Thoracic aorta (tissue), 2 donors: ENCODE measurements at regions not wholly inside any gene's neighbourhood (a gene's known extent, or its start where the extent isn't known, plus 50 kb on each side); places are given as distances from the start of the nearest gene placed in this dataset.

Source experiments
- ATAC-seq: fragments of 150-250 bp; one replicate; pipeline ENCODE4 v1.8.0; 2017; ENCODE audit warnings: low read depth; ENCODE audit not compliant: insufficient number of reproducible peaks, low FRiP score
- DNase-seq: peaks from one replicate; pipeline ENCODE4 v3.0.0-alpha.2; 2020; ENCODE audit warnings: low spot score
- H3K27ac ChIP-seq, 2 donors: fragments of 200-600 bp; sonication (generic); 1 replicate in 1 of 2; 2 replicates in 1 of 2; pipeline ENCODE4 v1.5.1; 2016; ENCODE audit warnings: mild to moderate bottlenecking in 2 of 2, moderate library complexity in 2 of 2
- H3K27me3 ChIP-seq: fragments of 200-600 bp; sonication (generic); replicated peaks from 2 replicates; pipeline ENCODE4 v1.6.0; 2016; ENCODE audit warnings: mild to moderate bottlenecking; ENCODE audit not compliant: insufficient read depth
- H3K36me3 ChIP-seq: fragments of 200-600 bp; sonication (generic); one replicate; pipeline ENCODE4 v1.5.1; 2016
- H3K4me1 ChIP-seq, 2 donors: fragments of 200-600 bp; sonication (generic); 1 replicate in 1 of 2; 2 replicates in 1 of 2; pipeline versions ENCODE4 v1.5.1 to v1.6.0; 2016; ENCODE audit warnings: low read depth in 2 of 2, mild to moderate bottlenecking in 1 of 2; ENCODE audit not compliant: control insufficient read depth in 1 of 2
- H3K4me3 ChIP-seq: fragments of 200-600 bp; sonication (generic); 2 replicates; pipeline ENCODE4 v1.5.1; 2016; ENCODE audit warnings: mild to moderate bottlenecking
- H3K9me3 ChIP-seq: fragments of 200-600 bp; sonication (generic); 2 replicates; pipeline ENCODE4 v1.5.1; 2016
- CTCF ChIP-seq: fragments of 200-600 bp; sonication (generic); IDR thresholded peaks from one replicate; pipeline ENCODE4 v1.5.1; 2019; ENCODE audit warnings: antibody characterized with exemption

- Histone ChIP-seq H3K4me1 (no peaks in the 10 kb centered on the region), H3K27me3 (no peaks in the 10 kb centered on the region), H3K4me3 (no peak overlapping the region), H3K36me3 (no peaks in the 10 kb centered on the region), H3K27ac (no peak overlapping the region), H3K9me3 (no peaks in the 10 kb centered on the region)
- ATAC-seq (no peak), DNase-seq (no peak)
- TF ChIP-seq CTCF, result no peak
Observed at GRCh38 chr15:99911816-99912215, 178.6 kb upstream of the LYSMD4 start.

GRCh38 chr15:99909592-99910295, 176.5 kb upstream of the LYSMD4 start:
- ATAC-seq, result no peak

GRCh38 chr15:99907698-99908097, 174.5 kb upstream of the LYSMD4 start:
- no peak for ATAC-seq
- H3K4me3 ChIP-seq, result no peak overlapping the region
- no peaks in the 10 kb centered on the region for H3K36me3 ChIP-seq
- no peaks in the 10 kb centered on the region for H3K27me3 ChIP-seq
- no peaks in the 10 kb centered on the region for H3K4me1 ChIP-seq
- DNase-seq, result no peak
- H3K9me3 ChIP-seq, result no peaks in the 10 kb centered on the region
- H3K27ac ChIP-seq, result no peak overlapping the region
- no peak for TF ChIP-seq CTCF

More at GRCh38 chr15:99909592-99910295, 176.5 kb upstream of the LYSMD4 start:
- no peaks in the 10 kb centered on the region for H3K9me3 ChIP-seq
- no peaks in the 10 kb centered on the region for H3K4me1 ChIP-seq
- no peak for TF ChIP-seq CTCF
- no peak overlapping the region for H3K4me3 ChIP-seq
- H3K27me3 ChIP-seq, result no peaks in the 10 kb centered on the region
- no peak overlapping the region for H3K27ac ChIP-seq
- H3K36me3 ChIP-seq, result no peaks in the 10 kb centered on the region
- no peak for DNase-seq

GRCh38 chr15:99906793-99907192, 173.6 kb upstream of the LYSMD4 start:
- H3K9me3 ChIP-seq, result no peaks in the 10 kb centered on the region
- H3K27ac ChIP-seq, result no peak overlapping the region
- ATAC-seq, result no peak
- H3K4me3 ChIP-seq, result no peak overlapping the region
- no peak for DNase-seq
- H3K36me3 ChIP-seq, result no peaks in the 10 kb centered on the region
- no peaks in the 10 kb centered on the region for H3K27me3 ChIP-seq
- H3K4me1 ChIP-seq, result no peaks in the 10 kb centered on the region
- TF ChIP-seq CTCF, result no peak

GRCh38 chr15:99906311-99906710, 173.1 kb upstream of the LYSMD4 start:
- no peak overlapping the region for H3K27ac ChIP-seq
- DNase-seq, result no peak
- TF ChIP-seq CTCF, result no peak
- no peak for ATAC-seq
- H3K27me3 ChIP-seq, result no peaks in the 10 kb centered on the region
- H3K4me3 ChIP-seq, result no peak overlapping the region
- H3K4me1 ChIP-seq, result no peaks in the 10 kb centered on the region
- H3K9me3 ChIP-seq, result no peaks in the 10 kb centered on the region
- H3K36me3 ChIP-seq, result no peaks in the 10 kb centered on the region
